Transverse colon (tissue), 4 donors: ENCODE measurements at regions not wholly inside any gene's neighbourhood (a gene's known extent, or its start where the extent isn't known, plus 50 kb on each side); places are given as distances from the start of the nearest gene placed in this dataset.

Experiments
- POLR2AphosphoS5 ChIP-seq, 3 donors: sonication (generic); formaldehyde crosslinking; IDR thresholded peaks; one replicate each; pipeline ENCODE4 v1.6.1; 2016; ENCODE audit warnings: antibody characterized with exemption in 3 of 3
- TF ChIP-seq, protein P1 (sequence below), 5 experiments: fragments of 200-600 bp in 3 of 5; fragments of 450-650 bp in 2 of 5; sonication (generic) in 3 of 5; IDR thresholded peaks; 1 replicate in 2 of 5; 2 replicates in 3 of 5; pipeline ENCODE4 v1.5.1; 2016 to 2017; ENCODE audit warnings: antibody characterized with exemption in 5 of 5, inconsistent platforms in 3 of 5, mild to moderate bottlenecking in 2 of 5, moderate library complexity in 1 of 5

- TF ChIP-seq, protein P1, sequence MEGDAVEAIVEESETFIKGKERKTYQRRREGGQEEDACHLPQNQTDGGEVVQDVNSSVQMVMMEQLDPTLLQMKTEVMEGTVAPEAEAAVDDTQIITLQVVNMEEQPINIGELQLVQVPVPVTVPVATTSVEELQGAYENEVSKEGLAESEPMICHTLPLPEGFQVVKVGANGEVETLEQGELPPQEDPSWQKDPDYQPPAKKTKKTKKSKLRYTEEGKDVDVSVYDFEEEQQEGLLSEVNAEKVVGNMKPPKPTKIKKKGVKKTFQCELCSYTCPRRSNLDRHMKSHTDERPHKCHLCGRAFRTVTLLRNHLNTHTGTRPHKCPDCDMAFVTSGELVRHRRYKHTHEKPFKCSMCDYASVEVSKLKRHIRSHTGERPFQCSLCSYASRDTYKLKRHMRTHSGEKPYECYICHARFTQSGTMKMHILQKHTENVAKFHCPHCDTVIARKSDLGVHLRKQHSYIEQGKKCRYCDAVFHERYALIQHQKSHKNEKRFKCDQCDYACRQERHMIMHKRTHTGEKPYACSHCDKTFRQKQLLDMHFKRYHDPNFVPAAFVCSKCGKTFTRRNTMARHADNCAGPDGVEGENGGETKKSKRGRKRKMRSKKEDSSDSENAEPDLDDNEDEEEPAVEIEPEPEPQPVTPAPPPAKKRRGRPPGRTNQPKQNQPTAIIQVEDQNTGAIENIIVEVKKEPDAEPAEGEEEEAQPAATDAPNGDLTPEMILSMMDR (IDR thresholded peaks at IDR 0.05): no peak
- no peak for TF ChIP-seq POLR2AphosphoS5 (IDR thresholded peaks at IDR 0.05)
Measured at GRCh38 chr4:176885224-176885623, 92.5 kb upstream of the VEGFC start.
